COLO668 (cell line): ENCODE measurements at regions not wholly inside any gene's neighbourhood (a gene's known extent, or its start where the extent isn't known, plus 50 kb on each side); places are given as distances from the start of the nearest gene placed in this dataset.

Source experiments
- DNase-seq: peaks from one replicate; lab custom pipeline; 2025; ENCODE audit not compliant: unreplicated experiment; lab: John Stamatoyannopoulos, UW

GRCh38 chr3:159165961-159166360 lies 364.1 kb downstream of the MFSD1 start:
- DNase-seq = no peak

- no peak for DNase-seq
These were observed 365.2 kb downstream of the MFSD1 start for GRCh38 chr3:159166899-159167586.

- DNase-seq = no peak
These were observed 366.9 kb downstream of the MFSD1 start for GRCh38 chr3:159168788-159169187.

GRCh38 chr3:159169828-159170227 lies 368.0 kb downstream of the MFSD1 start:
- no peak for DNase-seq

- no peak for DNase-seq
These were observed 368.7 kb downstream of the MFSD1 start for GRCh38 chr3:159170436-159171003.

- no peak for DNase-seq
These were observed 369.5 kb downstream of the MFSD1 start for GRCh38 chr3:159171333-159171732.

- no peak for DNase-seq
These were observed 370.6 kb downstream of the MFSD1 start for GRCh38 chr3:159172473-159172872.

GRCh38 chr3:159174715-159175692 lies 373.1 kb downstream of the MFSD1 start:
- DNase-seq = no peak

- no peak for DNase-seq
These were observed 376.5 kb downstream of the MFSD1 start for GRCh38 chr3:159178209-159178897.

GRCh38 chr3:159182961-159183360 lies 381.1 kb downstream of the MFSD1 start:
- DNase-seq = no peak

- no peak for DNase-seq
These were observed 383.7 kb downstream of the MFSD1 start for GRCh38 chr3:159185443-159186050.

- DNase-seq = no peak
These were observed 384.7 kb downstream of the MFSD1 start for GRCh38 chr3:159186581-159186980.

GRCh38 chr3:159187232-159187631 lies 385.4 kb downstream of the MFSD1 start:
- DNase-seq = no peak

- DNase-seq = no peak
These were observed 385.9 kb downstream of the MFSD1 start for GRCh38 chr3:159187706-159188105.

- no peak for DNase-seq
These were observed 388.3 kb downstream of the MFSD1 start for GRCh38 chr3:159189994-159190669.

- DNase-seq = no peak
These were observed 389.6 kb downstream of the MFSD1 start for GRCh38 chr3:159191447-159191846.

- no peak for DNase-seq
These were observed 394.5 kb downstream of the MFSD1 start for GRCh38 chr3:159196359-159196758.

- no peak for DNase-seq
These were observed 398.3 kb downstream of the MFSD1 start for GRCh38 chr3:159200176-159200575.

GRCh38 chr3:159208050-159208449 lies 406.2 kb downstream of the MFSD1 start:
- DNase-seq = no peak

- DNase-seq = no peak
These were observed 407.6 kb downstream of the MFSD1 start for GRCh38 chr3:159209459-159209858.
